ENCODE measurements at regions not wholly inside any gene's neighbourhood (a gene's known extent, or its start where the extent isn't known, plus 50 kb on each side); places are given as distances from the start of the nearest gene placed in this dataset.

GRCh38 chr6:133079901-133080300 is 161.3 kb upstream of the EYA4 start:
- Histone ChIP-seq H3K27ac (ENCODE audit: insufficient read depth, low read depth, low read length) (no peak overlapping the region), H3K4me3 (replicated peaks in 1 of 3; ENCODE audit: insufficient read depth in 1 of 3, low read depth in 1 of 3, low read length in 3 of 3) (no peak overlapping the region), H3K36me3 (ENCODE audit: control insufficient read depth in 2 of 2, extremely low read depth in 1 of 2, insufficient read depth in 2 of 2, low read length in 2 of 2) (no peaks in the 10 kb centered on the region), H3K9me1 (replicated peaks; ENCODE audit: control insufficient read depth, extremely low read depth, insufficient read depth, low read length) (no peaks in the 10 kb centered on the region), H3K9me3 (replicated peaks; ENCODE audit: control insufficient read depth, insufficient read depth, low read length) (no peaks in the 10 kb centered on the region), H3K4me1 (ENCODE audit: control insufficient read depth, extremely low read depth, insufficient read depth, low read length) (no peaks in the 10 kb centered on the region), H4K20me1 (replicated peaks; ENCODE audit: control insufficient read depth, extremely low read depth, insufficient read depth, low read length) (no peaks in the 10 kb centered on the region), H3K9ac (replicated peaks; ENCODE audit: extremely low read depth, insufficient read depth, low read length) (no peak overlapping the region), H3K27me3 (ENCODE audit: control insufficient read depth in 2 of 2, insufficient read depth in 2 of 2, low read length in 2 of 2) (no peaks in the 10 kb centered on the region), H3K4me2 (ENCODE audit: insufficient read depth, low read length) (no peak overlapping the region), H3K79me2 (ENCODE audit: control insufficient read depth, insufficient read depth, low read length) (no peaks in the 10 kb centered on the region), H2AFZ (ENCODE audit: low read depth, low read length) (no peak overlapping the region)
- TF ChIP-seq EZH2 (IDR thresholded peaks at IDR 0.05; ENCODE audit: borderline replicate concordance, low read depth, low read length, severe bottlenecking) (no peak), MYC (IDR thresholded peaks at IDR 0.05; ENCODE audit: low read depth, low read length) (no peak), CTCF (IDR thresholded peaks at IDR 0.05; ENCODE audit: extremely low read depth in 1 of 2, insufficient read depth in 1 of 2, low read depth in 1 of 2, low read length in 2 of 2) (no peak), JUN (IDR thresholded peaks at IDR 0.05; ENCODE audit: borderline replicate concordance, insufficient read depth, insufficient read length, low read depth) (no peak), GATA2 (IDR thresholded peaks at IDR 0.05; ENCODE audit: insufficient read depth, insufficient read length, low read depth, low read length) (no peak), POLR2AphosphoS5 (IDR thresholded peaks at IDR 0.05; ENCODE audit: insufficient read depth, low read depth, low read length) (no peak), FOS (IDR thresholded peaks at IDR 0.05; ENCODE audit: borderline replicate concordance, insufficient read depth, low read length) (no peak)
- no TSS peak for BruUV-seq (replicated peaks)
- ChIA-PET POLR2A (no interaction called here), CTCF (no interaction called here)
- dilution Hi-C loops (cut with MboI; ENCODE audit: extremely low pct_ligation_motif_present, low sequenced_read_pairs) = no loop called here
- DNase-seq (ENCODE audit: low read depth, low spot score) (no peak), FAIRE-seq (no peak)
- intact Hi-C loops (cut with micrococcal nuclease) = no loop called here

Measured in endothelial cell of umbilical vein (primary cell).